T-helper 2 cell treated with Interferon-gamma antibody and Interleukin-4, amounts not matched to agents 100 ng/mL and 5 ng/mL, for 36 hours (primary cell): ENCODE measurements at regions not wholly inside any gene's neighbourhood (a gene's known extent, or its start where the extent isn't known, plus 50 kb on each side); places are given as distances from the start of the nearest gene placed in this dataset.

Source experiments
- intact Hi-C: fragments of 100-400 bp; cut with micrococcal nuclease; formaldehyde crosslinking; loops from one replicate; pipeline ENCODE4 v1.15.1; 2023

DNA sequence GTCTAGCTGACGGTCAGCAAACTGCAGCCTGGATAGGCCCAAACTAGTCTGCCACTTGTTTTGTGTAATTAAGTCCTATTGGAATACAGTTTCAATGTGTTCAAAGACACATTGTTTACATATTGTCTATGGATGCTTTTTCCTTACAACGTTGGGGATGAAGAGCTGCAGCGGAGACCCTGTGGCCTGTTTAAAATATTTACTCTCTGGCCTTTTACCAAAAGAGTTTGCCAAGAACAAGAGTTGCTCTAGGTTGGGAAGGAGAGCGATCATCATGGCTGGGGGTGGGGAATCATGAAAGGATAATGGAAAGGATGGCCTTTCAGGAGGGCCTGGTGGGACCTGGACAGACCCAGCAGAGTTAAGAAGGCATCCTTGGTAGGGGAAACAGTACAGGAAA is 274.9 kb upstream of the ZFHX3 start:
- intact Hi-C loops = no loop called here

DNA sequence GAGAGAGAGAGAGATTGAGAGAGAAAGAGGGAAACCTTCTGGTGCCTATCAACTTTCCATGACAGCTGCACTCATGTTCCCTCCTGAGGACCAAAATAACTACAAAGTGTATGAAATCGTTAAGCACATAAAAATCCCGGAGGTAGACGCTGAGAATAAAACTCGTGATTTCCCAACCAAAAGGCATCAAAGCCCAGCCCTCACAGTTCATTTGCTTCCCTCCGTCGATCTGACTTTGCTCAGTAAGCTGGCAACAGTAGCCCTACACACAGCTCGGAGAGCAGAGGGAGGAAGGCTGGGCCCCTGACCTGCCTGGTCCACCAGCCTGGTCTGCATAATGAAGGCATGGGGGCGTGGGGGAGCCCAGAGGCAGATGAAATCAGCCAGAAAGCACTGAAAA is 273.9 kb upstream of the ZFHX3 start:
- intact Hi-C loops = no loop called here

DNA sequence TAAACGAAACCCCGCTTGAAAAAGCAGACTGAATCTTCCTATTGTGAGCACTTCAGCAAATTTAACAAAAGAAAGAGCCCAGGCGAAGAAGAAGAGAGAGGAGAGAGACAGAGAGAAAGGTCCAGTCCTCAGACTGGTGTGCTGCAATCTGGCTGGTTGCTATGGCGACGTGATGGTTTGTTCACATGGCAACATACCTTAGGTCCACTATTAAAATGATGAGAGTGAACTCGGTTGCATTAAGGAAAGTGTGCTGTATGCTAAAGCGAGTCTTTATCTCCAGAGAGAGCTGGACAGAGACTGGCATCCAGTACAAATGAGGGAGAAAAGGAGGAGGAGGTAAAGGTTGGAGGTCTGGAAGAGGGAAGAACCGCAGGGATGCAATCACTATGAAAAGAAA is 271.8 kb upstream of the ZFHX3 start:
- intact Hi-C loops = no loop called here

DNA sequence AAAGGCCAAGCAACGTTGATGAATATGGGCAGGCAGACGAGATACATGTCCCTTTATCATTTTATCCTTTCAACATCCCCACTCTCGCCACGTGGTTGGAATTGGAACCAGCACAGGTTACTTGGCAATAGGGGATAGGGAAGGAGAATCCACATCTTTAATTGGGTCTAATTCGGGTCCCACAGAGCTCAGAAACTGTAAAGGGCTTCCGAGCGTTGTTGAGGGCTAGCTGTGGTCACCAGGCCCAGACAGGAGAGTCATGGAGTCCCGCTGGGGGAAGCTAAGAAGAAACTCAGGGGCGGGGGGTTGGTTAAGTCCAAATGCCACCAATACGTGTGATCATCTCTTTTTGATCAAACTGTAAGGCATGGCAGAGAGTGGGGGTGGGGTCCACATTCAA is 271.3 kb upstream of the ZFHX3 start:
- intact Hi-C loops = no loop called here

DNA sequence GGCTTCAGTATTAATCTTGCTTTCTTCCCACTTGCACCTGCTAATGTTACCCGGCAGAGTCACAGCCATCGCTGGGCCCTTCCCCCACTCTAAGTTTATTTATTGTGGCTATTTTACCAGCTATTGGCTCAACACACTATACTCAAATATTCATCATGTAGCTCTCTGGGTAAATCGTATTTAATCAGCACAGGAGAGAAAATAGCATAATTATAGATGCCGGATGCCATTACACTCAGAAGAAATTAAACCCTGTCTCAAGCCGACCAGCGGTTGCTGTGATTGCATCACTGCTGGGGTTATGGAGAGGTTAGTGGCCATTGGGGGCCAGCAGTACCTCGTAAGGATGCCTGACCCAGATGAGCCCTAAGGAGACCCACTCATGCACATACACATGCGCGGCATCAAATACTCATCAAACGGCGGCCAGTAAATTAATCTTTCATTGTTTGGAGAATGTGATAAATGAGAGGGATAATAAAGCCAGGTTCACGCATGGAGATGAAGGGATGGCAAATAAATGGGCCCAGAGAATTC is 269.5 kb upstream of the ZFHX3 start:
- intact Hi-C loops = no loop called here

DNA sequence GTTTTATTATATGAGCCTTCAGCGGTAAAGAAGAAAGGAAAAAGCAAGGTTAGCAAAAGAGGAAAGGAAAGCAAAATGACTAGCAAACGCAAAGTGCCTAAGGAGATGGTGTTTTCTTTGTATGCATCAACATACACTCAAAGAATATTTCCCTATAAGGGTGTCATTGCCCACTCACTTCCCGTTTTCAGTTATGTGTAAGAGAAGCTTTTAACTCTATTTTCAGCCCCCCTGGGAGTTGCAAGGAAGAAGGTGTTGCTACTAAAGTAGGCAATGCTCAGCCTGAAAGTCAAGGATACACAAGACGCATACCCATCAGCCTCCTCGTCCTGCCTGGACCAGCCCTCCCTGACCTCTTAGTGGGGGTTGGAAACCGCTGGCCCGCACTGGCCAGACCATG is 267.7 kb upstream of the ZFHX3 start:
- intact Hi-C loops = no loop called here

DNA sequence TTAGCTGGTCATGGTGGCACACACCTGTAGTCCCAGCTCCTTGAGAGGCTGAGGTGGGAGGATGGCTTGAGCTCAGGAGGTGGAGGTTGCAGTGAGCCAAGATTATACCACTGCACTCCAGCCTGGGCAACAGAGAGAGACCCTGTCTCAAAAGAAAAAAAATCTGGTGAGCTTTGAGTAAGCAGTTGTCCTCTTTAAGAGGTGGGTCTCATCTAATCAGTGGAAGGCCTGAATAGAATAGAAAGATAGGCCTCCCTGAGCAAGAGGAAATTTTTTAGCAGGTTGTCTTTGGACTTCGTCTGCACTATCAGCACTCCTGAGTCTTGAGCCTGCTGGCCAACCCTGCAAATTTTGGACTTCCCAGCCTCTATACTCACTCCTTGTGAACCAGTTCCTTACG is 266.0 kb upstream of the ZFHX3 start:
- intact Hi-C loops = no loop called here

DNA sequence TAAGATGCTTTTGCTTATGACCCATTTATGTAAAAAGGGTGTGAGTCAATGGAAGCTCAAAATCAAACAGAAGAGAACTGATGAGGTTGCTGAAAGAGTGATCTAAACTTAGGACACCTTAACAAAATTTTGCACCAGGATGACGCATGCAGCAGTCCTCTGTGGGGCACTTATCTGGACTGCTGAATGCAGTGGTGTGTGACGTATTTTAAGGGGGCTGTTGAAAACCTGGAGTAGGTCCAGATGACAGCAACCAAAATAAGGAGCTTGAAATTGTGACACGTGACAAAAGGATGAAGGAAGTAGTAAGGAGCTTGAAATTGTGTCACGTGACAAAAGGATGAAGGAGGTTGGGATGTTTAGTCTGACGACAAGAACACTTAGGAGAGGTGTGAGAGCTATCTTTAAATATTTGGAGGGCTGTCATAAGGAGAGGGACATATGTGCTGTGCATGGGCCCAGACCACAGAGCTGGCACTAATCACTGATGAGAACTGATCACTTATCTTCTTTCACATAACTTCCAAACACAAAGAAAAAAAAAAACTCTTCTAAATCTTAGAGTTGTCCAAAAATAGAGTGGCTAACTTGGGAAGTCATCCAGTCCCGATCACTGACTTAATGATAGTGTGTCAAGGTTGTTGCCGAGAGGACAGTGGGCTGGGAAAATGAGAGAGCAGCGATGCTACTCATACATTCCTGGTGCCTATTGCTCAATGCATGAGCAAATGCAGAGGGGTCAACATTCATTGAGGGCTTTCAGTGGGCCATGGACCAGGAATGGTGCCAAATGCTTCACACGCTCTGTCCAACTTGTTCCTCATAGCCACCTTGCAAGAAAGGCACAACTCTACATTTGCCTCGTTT is 264.2 kb upstream of the ZFHX3 start:
- intact Hi-C loops = no loop called here

DNA sequence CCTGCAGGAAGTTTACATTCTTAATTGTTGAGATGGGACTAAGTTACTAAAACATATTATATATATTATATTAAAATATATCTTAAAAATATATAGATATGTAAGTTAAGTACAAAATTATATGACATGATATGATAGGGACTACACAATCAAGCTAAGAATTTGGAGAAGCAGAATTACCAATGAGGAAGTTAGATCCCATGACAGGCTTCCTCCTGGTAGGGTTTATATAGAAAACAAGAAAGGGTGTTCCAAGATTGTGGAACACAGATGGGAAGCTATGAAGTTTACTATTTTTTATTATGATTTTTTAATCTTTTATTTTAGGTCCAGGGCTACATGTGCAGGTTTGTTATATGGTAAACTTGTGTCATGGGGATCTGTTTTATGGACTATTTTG is 260.8 kb upstream of the ZFHX3 start:
- intact Hi-C loops = no loop called here

DNA sequence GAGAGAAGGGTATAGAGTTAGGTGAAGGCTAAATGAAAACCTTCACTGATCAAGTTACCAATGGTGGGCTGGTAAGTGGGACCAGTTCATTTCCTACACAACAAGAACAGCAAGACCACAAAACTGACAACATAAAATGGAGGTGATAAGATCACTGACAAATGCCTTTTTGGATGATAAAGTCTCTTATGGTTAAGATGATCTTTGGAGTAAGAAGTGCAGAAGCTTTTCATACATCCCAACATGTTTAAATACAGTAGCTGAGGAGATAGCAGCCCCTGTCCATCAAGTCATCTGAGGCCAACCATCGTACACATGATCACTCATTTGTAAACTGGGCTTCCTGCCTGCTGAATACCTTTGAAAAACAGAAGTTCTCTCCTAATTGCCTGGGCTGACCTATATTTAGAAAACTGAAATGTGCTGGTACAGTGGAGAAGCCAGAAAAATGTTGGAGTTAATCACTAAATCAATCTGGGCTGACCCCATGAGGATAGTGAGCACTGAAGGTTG is 259.0 kb upstream of the ZFHX3 start:
- intact Hi-C loops = no loop called here

DNA sequence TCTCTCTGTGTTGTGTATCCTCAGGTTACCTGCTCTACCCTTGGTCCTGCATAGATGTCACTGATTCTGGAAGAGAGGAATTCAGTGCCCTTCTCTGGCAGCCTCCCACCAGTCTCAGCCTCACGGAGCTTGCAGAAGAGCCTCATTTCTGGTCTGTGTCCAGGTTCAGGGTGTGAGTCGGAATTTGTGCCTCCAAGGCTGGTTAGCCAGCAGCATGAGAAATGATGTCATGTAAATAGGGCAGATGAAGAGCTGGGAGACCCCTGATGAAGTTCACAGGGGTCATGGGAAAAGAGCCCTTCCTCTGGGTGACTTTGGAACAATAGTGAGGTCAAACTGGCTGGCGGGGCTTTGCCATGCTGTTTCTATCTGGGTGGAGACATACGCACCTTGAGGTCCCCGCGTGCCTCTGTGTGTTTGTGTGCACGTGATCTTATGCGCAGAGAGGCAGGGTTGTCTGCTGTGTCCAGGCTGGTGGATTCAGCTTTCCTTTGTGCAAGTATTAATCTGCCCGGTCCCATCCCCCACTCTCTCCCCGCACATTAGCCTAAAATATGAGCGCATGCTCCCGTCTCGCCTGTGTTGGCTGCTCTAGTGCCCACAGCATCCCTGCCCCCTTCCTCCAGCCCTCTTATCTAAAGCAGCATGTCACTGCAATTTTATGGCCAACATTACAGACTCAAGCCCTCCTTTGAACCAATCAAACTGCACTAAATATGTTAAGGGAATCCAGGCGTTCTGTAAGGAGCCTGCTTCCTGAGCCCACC is 256.3 kb upstream of the ZFHX3 start:
- intact Hi-C loops = no loop called here

DNA sequence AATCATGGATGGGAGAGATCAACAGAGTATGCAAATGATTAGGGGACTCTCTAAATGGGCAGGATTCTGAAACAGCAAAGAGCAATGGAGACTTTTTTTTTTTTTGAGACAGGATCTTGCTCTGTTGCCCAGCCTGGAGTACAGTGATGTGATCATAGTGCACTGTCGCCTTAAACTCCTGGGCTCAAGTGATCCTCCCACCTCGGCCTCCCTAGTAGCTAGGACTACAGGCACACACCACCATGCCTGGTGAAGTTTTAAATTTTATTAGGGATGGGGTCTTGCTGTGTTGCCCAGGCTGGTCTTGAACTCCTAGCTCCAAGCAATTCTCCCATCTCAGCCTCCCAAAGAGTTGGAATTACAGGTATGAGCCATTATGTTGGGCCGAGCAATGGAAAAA is 255.0 kb upstream of the ZFHX3 start:
- intact Hi-C loops = no loop called here

DNA sequence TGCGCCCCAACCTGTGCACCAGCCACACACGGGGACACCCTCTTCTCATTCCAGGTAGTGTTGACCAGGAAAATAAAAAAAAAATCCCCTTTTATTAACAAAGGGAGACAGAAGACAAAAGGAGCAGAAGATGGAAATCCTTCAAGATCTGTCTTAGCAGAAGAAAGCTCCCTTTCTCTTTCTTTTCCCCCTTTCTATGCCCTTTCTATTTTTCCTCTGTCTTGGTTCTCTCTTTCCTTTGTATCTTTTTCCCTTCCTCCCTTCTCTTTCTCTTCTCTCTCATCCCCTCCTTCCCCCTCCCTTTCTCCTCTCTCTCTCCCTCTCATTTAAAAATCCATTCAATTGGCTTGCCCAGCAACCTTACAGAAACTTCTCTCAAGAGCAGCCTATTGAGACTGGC is 254.1 kb upstream of the ZFHX3 start:
- intact Hi-C loops = no loop called here

DNA sequence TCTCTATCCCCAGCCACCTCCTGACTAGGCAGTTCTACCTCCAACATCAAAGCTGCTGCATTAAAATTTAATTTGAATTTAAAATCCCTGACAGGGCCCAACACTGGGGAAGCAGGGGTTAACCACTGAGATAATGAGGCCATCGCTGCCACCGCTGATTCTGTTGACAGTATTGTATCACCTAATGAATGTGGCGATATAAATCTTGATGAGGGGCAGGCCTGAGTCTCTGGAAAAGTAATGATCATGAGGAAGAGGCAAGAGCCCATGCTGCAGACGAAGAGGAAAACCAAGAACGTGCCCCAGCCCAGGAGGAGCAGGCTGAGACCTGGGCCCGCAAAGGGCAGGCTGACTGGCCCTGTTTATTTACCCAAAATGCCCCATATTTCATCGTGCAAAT is 251.4 kb upstream of the ZFHX3 start:
- intact Hi-C loops = no loop called here

DNA sequence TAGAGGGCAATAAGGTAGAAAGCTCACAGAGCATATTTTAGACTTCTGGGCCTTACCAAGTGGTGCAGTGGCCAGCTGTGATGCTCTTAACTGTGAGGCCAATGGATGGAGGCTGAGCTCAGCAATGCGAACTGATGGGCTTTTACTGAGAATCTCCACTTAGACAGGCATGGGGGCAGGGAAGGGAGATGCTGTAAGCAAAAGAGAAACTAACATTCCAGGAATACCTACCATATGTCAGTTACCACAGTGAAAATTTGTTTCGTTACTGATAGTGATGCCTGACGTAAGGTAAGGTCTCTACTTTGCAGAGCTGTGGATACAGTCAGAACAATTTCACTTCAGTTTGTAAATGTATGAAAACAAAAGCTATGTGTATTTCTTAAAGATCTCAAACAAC is 250.6 kb upstream of the ZFHX3 start:
- intact Hi-C loops = no loop called here

DNA sequence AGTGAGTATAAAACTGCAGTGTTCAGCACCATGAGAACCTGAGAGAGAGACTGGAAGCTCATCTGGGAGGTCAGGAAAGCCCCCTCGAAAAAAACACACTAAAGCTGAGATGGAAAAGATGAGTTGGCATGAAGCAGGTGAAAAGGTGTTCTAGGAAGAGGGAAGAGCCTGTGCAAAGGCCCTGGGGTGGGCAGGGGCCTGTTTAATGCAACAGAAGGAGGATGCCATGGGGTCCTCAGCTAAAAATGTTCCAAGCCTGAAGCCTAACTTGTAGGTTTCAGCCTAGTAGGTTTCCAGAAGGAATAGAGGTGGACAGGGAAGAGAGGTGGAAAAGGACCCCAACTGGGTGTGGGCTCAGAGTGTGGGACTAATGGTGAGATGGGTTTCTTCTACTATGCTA is 242.3 kb upstream of the ZFHX3 start:
- intact Hi-C loops = no loop called here

DNA sequence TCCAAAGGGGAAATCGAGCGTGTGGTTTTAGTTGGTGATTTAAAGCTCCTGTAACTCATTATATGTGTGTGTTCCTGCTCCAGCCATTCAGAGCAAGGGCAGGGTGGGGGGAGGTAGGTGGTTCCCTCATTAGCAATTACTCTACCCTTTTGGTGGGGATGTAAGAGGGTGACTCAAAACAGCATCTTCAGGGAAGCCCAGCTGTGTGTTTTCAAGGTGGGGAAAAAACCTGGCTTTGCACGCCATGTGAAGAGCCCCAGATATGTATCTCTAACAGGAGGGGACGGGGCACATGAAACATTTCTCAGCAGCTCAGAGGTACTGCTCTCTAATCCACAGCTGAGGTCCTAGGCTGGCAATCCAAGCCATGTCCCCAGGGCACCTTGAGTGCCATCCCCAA is 241.3 kb upstream of the ZFHX3 start:
- intact Hi-C loops = no loop called here

DNA sequence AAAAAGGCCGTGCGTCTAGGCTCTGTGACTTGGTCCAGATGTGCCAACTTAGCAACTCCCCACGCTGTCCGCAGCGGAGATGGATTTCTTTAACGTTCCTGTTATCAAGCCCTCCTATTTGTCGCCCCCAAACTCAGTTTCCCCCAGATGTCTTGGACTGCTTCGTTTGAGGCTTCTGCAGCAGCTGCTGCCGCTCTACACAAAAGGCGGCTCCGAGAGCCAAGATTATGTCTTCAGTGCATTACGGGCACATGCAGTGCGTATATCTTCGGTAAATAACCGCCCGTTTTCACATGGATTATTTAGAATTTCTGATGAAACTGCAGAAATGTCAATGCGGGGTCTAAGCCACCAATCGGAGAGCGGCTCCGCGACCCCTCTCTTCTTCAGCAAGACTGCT is 240.6 kb upstream of the ZFHX3 start:
- intact Hi-C loops = no loop called here

DNA sequence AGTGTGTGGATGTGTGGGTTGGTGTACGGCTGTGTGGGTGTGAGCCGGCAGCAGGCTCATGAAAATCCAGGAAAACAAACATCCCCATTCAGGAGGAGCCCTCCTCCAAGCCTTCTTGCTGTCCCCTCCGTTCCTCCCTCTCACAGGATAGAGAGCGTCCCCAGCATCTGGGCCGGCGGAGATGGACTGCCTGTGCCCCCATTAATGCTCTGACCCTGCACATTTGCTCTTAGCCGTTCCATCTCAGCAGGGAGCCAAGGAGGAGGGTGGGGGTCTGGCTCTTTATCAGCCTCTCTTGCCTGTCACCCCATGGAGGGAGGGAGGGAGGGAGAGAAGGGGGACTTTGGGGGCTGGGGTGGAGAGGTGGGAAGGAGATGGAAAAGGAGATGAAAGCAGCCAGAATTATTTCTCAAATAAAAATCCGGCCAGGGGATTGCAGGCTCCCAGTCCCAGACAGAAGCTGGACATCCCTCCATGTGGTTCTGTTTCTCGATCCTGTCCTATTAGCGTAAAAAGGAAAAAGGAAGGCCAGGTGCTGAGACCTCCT is 240.0 kb upstream of the ZFHX3 start:
- intact Hi-C loops = no loop called here

DNA sequence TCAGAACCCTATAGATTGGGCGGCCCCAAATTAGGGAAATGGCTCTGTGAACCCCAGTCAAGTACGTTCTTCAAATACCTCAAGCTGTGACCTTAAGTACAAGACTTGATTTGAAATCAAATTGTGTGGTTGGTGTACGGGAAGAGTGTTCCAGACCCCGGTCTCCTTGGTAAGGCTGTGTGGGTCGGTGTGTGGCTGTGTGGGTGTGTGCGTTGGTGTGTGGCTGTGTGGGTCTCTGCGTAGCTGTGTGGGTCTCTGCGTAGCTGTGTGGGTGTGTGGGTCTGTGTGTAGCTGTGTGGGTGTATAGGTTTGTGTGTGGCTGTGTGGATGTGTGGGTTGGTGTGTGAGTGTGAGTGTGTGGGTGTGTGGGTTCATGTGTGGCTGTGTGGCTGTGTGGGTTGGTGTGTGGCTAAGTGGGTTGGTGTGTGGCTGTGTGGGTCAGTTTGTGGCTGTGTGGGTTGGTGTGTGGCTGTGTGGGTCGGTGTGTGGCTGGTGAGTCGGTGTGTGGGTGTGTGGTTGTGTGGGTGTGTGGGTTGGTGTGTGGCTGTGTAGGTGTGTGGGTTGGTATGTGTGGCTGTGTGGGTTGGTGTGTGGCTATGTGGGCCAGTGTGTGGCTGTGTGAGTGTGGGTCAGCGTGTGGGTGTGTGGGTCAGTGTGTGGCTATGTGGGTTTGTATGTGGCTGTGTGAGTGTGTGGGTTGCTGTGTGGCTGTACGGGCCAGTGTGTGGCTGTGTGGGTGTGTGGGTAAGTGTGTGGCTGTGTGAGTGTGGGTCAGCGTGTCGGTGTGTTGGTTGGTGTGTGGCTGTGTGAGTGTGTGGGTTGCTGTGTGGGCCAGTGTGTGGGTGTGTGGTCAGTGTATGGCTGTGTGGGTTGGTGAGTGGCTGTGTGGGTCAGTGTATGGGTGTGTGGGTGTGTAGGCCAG is 238.7 kb upstream of the ZFHX3 start:
- intact Hi-C loops = no loop called here
